ENCODE measurements at regions not wholly inside any gene's neighbourhood (a gene's known extent, or its start where the extent isn't known, plus 50 kb on each side); places are given as distances from the start of the nearest gene placed in this dataset.

DNA sequence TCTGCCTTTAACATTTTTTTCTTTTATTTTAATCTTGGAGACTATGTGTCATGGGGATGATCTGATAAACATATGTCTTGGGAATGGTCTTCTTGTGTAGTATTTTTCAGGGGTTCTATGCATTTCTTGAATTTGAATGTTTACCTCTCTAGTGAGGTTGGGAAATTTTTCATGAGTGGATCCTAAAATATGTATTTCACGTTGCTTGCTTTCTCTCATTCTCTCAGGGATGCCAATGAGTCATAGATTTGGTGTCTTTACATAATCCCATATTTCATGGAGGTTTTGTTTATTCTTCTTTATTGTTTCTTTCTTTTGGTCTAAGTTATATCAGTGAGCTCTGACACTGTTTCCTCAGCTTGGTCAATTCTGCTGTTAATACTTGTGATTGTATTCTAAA lies 1237.2 kb downstream of the PLA2G4A start:
- TF ChIP-seq POLR2A (IDR thresholded peaks at IDR 0.05), result no peak
- TF ChIP-seq, protein P1, sequence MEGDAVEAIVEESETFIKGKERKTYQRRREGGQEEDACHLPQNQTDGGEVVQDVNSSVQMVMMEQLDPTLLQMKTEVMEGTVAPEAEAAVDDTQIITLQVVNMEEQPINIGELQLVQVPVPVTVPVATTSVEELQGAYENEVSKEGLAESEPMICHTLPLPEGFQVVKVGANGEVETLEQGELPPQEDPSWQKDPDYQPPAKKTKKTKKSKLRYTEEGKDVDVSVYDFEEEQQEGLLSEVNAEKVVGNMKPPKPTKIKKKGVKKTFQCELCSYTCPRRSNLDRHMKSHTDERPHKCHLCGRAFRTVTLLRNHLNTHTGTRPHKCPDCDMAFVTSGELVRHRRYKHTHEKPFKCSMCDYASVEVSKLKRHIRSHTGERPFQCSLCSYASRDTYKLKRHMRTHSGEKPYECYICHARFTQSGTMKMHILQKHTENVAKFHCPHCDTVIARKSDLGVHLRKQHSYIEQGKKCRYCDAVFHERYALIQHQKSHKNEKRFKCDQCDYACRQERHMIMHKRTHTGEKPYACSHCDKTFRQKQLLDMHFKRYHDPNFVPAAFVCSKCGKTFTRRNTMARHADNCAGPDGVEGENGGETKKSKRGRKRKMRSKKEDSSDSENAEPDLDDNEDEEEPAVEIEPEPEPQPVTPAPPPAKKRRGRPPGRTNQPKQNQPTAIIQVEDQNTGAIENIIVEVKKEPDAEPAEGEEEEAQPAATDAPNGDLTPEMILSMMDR (IDR thresholded peaks at IDR 0.05), result no peak

Measured in body of pancreas (tissue), 4 donors.